ENCODE measurements at regions not wholly inside any gene's neighbourhood (a gene's known extent, or its start where the extent isn't known, plus 50 kb on each side); places are given as distances from the start of the nearest gene placed in this dataset.

DNA sequence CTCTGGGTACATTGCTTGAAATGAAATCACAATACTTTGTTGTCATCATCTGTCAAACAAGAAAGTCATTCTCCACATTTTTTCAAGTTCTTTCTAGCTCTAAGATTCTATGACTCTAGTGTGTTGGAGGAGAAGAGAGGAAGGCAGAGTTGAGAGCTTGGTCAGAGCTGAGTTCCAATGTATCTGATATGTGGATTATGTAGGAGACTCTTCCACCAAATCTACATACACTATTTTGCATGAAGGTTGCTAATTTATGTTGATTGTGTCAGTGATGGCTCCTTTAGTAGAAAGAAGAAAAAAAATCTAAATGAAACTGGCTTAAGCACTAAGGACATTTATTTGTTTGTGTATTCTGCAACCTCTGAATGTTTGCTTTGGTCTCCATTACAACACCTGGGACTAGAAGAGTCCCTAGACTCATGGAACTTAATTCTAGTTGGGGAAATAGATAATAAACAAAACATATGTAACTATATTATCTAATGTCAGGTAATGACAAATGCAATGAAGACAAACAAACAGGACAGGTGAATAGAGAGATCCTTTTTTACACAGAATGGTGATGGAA, 691.9 kb downstream of the UQCRFS1 start:
- TF ChIP-seq REPIN1 (tag by site-specific recombination; IDR thresholded peaks at IDR 0.05; ENCODE audit: low read depth) (no peak), ZNF335 (tag by site-specific recombination; conservative IDR thresholded peaks at IDR 0.05) (no peak), CTCF (tag by site-specific recombination; IDR thresholded peaks at IDR 0.05) (no peak), PATZ1 (tag by site-specific recombination; IDR thresholded peaks at IDR 0.05) (no peak), ZNF140 (tag by site-specific recombination; IDR thresholded peaks at IDR 0.05) (no peak), YY1 (tag by site-specific recombination; IDR thresholded peaks at IDR 0.05) (no peak), MYNN (tag by site-specific recombination; IDR thresholded peaks at IDR 0.05; ENCODE audit: borderline replicate concordance) (no peak), TCF7L2 (IDR thresholded peaks at IDR 0.05; ENCODE audit: borderline replicate concordance, low read depth, low read length) (no peak), ZNF548 (tag by site-specific recombination; IDR thresholded peaks at IDR 0.05) (no peak)
- TF ChIP-seq, protein P1, sequence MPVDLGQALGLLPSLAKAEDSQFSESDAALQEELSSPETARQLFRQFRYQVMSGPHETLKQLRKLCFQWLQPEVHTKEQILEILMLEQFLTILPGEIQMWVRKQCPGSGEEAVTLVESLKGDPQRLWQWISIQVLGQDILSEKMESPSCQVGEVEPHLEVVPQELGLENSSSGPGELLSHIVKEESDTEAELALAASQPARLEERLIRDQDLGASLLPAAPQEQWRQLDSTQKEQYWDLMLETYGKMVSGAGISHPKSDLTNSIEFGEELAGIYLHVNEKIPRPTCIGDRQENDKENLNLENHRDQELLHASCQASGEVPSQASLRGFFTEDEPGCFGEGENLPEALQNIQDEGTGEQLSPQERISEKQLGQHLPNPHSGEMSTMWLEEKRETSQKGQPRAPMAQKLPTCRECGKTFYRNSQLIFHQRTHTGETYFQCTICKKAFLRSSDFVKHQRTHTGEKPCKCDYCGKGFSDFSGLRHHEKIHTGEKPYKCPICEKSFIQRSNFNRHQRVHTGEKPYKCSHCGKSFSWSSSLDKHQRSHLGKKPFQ (tag by site-specific recombination; IDR thresholded peaks at IDR 0.05), result no peak
